ENCODE measurements at regions not wholly inside any gene's neighbourhood (a gene's known extent, or its start where the extent isn't known, plus 50 kb on each side); places are given as distances from the start of the nearest gene placed in this dataset.
"Not testable (repeated sequence)": the region's sequence is repeated elsewhere in the genome, so short reads cannot be mapped to it uniquely, and the experiment has no call there.

DNA sequence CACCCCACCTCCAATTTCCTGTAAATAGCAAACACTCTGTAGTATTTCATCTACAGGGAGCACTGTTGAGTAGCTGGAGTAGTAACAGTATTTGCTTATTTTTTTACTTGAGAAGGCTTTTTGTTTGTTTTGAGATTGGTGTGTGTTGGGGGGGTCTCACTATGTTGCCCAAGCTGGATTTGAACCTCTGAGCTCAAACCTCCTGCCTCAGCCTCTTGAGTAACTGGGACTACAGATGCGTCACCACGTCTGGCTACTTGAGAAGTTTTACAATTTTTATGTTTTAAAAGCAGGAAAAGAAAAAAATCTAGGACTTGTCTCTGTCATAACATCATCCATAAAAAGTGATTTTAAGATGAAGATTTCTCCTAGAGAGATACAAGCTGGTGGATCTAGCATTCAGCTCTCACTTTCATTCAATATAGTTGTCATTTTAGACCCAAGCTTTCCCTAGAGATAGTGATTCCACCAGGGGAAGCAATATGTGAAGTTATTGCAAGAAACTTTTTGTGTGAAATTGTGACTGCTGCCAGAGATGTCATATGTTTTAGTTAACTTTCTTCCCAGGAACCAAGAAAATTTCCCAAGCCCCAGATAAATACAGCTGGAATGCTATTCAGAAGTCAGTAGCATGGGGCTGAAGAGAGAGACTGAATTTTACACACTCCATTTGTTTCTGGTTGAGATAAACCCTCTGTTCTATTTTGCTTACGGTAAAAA is 60.2 kb upstream of the MAP4K3 start:
- TF ChIP-seq CTCF (IDR thresholded peaks at IDR 0.05; ENCODE audit: extremely low read depth, low read depth, low read length): no peak
- H3K4me1 ChIP-seq (ENCODE audit: insufficient read depth, low read length): peaks cover 54% of the 10 kb centered on the region
- DNase-seq (ENCODE audit: insufficient read length, low spot score, missing footprints): no peak

GRCh38 chr2:39498176-39498575 is 61.1 kb upstream of the MAP4K3 start:
- H3K9me3 ChIP-seq (ENCODE audit: low read depth, low read length); DNase-seq (ENCODE audit: insufficient read length, low spot score, missing footprints); H3K27ac ChIP-seq (ENCODE audit: low read depth, low read length); H3K36me3 ChIP-seq (ENCODE audit: insufficient read depth, low read length); H4K20me1 ChIP-seq (ENCODE audit: insufficient read depth, low read length); H3K4me2 ChIP-seq (ENCODE audit: insufficient read depth, low read length); H3K79me2 ChIP-seq (ENCODE audit: insufficient read depth, low read length); H3K27me3 ChIP-seq (ENCODE audit: insufficient read depth, low read length); H2AFZ ChIP-seq (ENCODE audit: low read length); H3K4me3 ChIP-seq (ENCODE audit: insufficient read depth, low read length): not testable (repeated sequence)
- peaks cover 45% of the 10 kb centered on the region for H3K4me1 ChIP-seq (ENCODE audit: insufficient read depth, low read length)

More for the DNA sequence above, 60.2 kb upstream of the MAP4K3 start:
- H3K9me3 ChIP-seq (ENCODE audit: low read depth, low read length): no peaks in the 10 kb centered on the region
- no peaks in the 10 kb centered on the region for H3K79me2 ChIP-seq (ENCODE audit: insufficient read depth, low read length)
- no peaks in the 10 kb centered on the region for H3K27me3 ChIP-seq (ENCODE audit: insufficient read depth, low read length)
- H3K36me3 ChIP-seq (ENCODE audit: insufficient read depth, low read length): no peaks in the 10 kb centered on the region
- H2AFZ ChIP-seq (ENCODE audit: low read length): no peak overlapping the region
- H3K4me2 ChIP-seq (ENCODE audit: insufficient read depth, low read length): no peak overlapping the region
- no peak overlapping the region for H3K27ac ChIP-seq (ENCODE audit: low read depth, low read length)
- no peaks in the 10 kb centered on the region for H4K20me1 ChIP-seq (ENCODE audit: insufficient read depth, low read length)
- H3K4me3 ChIP-seq (ENCODE audit: insufficient read depth, low read length): no peak overlapping the region

GRCh38 chr2:39498786-39499185 is 61.7 kb upstream of the MAP4K3 start:
- no peaks in the 10 kb centered on the region for H3K79me2 ChIP-seq (ENCODE audit: insufficient read depth, low read length)
- no peaks in the 10 kb centered on the region for H4K20me1 ChIP-seq (ENCODE audit: insufficient read depth, low read length)
- no peaks in the 10 kb centered on the region for H3K27me3 ChIP-seq (ENCODE audit: insufficient read depth, low read length)
- H3K36me3 ChIP-seq (ENCODE audit: insufficient read depth, low read length): no peaks in the 10 kb centered on the region
- DNase-seq (ENCODE audit: insufficient read length, low spot score, missing footprints): no peak
- no peak overlapping the region for H3K27ac ChIP-seq (ENCODE audit: low read depth, low read length)
- H3K4me1 ChIP-seq (ENCODE audit: insufficient read depth, low read length): peaks cover 45% of the 10 kb centered on the region
- H3K4me3 ChIP-seq (ENCODE audit: insufficient read depth, low read length): no peak overlapping the region
- H2AFZ ChIP-seq (ENCODE audit: low read length): no peak overlapping the region
- no peak overlapping the region for H3K4me2 ChIP-seq (ENCODE audit: insufficient read depth, low read length)
- H3K9me3 ChIP-seq (ENCODE audit: low read depth, low read length): no peaks in the 10 kb centered on the region
- TF ChIP-seq CTCF (IDR thresholded peaks at IDR 0.05; ENCODE audit: extremely low read depth, low read depth, low read length): no peak

DNA sequence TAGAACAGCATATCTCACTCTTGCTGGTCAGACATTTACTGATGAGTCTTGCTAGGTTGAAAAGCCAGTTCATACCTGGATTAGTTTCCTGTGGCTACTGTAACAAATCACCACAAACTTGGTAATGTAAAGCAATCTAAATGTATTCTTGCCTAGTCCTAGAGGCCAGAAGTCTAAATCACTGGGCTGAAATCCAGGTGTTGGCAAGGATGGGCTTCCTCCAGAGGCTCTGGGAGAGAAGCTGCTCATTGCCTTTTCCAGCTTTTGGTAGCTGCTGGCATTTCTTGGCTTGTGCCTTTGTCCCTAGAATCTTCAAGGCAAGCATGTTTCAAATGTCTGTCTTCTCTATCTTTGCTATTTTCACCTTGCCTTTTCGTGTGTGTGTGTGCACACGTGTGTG is 62.3 kb upstream of the MAP4K3 start:
- no peaks in the 10 kb centered on the region for H3K79me2 ChIP-seq (ENCODE audit: insufficient read depth, low read length)
- no peaks in the 10 kb centered on the region for H4K20me1 ChIP-seq (ENCODE audit: insufficient read depth, low read length)
- no peak for DNase-seq (ENCODE audit: insufficient read length, low spot score, missing footprints)
- no peak overlapping the region for H3K4me3 ChIP-seq (ENCODE audit: insufficient read depth, low read length)
- H3K27ac ChIP-seq (ENCODE audit: low read depth, low read length): no peak overlapping the region
- no peaks in the 10 kb centered on the region for H3K27me3 ChIP-seq (ENCODE audit: insufficient read depth, low read length)
- no peaks in the 10 kb centered on the region for H3K36me3 ChIP-seq (ENCODE audit: insufficient read depth, low read length)
- no peak overlapping the region for H2AFZ ChIP-seq (ENCODE audit: low read length)
- no peaks in the 10 kb centered on the region for H3K9me3 ChIP-seq (ENCODE audit: low read depth, low read length)
- no peak for TF ChIP-seq CTCF (IDR thresholded peaks at IDR 0.05; ENCODE audit: extremely low read depth, low read depth, low read length)
- H3K4me1 ChIP-seq (ENCODE audit: insufficient read depth, low read length): peaks cover 49% of the 10 kb centered on the region
- H3K4me2 ChIP-seq (ENCODE audit: insufficient read depth, low read length): no peak overlapping the region
